ENCODE measurements at regions not wholly inside any gene's neighbourhood (a gene's known extent, or its start where the extent isn't known, plus 50 kb on each side); places are given as distances from the start of the nearest gene placed in this dataset.

GRCh38 chr3:31371484-31372177 lies 161.1 kb upstream of the STT3B start:
- no peaks in the 10 kb centered on the region for H3K9me2 ChIP-seq (ENCODE audit: insufficient read depth)

GRCh38 chr3:31373681-31374080 lies 159.0 kb upstream of the STT3B start:
- no peak for TF ChIP-seq CTCF (conservative IDR thresholded peaks at IDR 0.05)
- no peak for TF ChIP-seq EZH2 (IDR thresholded peaks at IDR 0.05; ENCODE audit: low read depth)
- no peak overlapping the region for H2AFZ ChIP-seq
- no peak for DNase-seq
- peaks cover 9% of the 10 kb centered on the region; the same call in 1 of the 2 replicates for H3F3A ChIP-seq (ENCODE audit: insufficient read depth, low read depth)
- no peak overlapping the region for H3K4me2 ChIP-seq
- no peak overlapping the region for H3K27ac ChIP-seq
- ChIA-PET POLR2A (ENCODE audit: unreplicated experiment) (no interaction called here), CTCF (no interaction called here)
- H3K4me1 ChIP-seq (replicated peaks; ENCODE audit: insufficient read depth), result peaks cover 34% of the 10 kb centered on the region
- no peaks in the 10 kb centered on the region for H3K9me3 ChIP-seq (ENCODE audit: insufficient read depth, low read depth)
- no peaks in the 10 kb centered on the region for H3K36me3 ChIP-seq (ENCODE audit: low read depth)
- H3K9me2 ChIP-seq (ENCODE audit: insufficient read depth), result no peaks in the 10 kb centered on the region
- H3K4me3 ChIP-seq, result no peak overlapping the region
- intact Hi-C loops (cut with micrococcal nuclease; ENCODE audit: unreplicated experiment), result no loop called here
- no peaks in the 10 kb centered on the region for H3K27me3 ChIP-seq (ENCODE audit: insufficient read depth, low read depth)
- no peaks in the 10 kb centered on the region for H3K79me2 ChIP-seq (ENCODE audit: low read depth)
- BruUV-seq (replicated peaks), result no TSS peak
- no peaks in the 10 kb centered on the region for H4K20me1 ChIP-seq (ENCODE audit: insufficient read depth)

More at GRCh38 chr3:31371484-31372177, 161.1 kb upstream of the STT3B start:
- Histone ChIP-seq H3K36me3 (ENCODE audit: low read depth) (no peaks in the 10 kb centered on the region), H3K4me3 (no peak overlapping the region), H3K27ac (peak overlapping the region; percentile 43; the same call in 1 of the 2 replicates), H2AFZ (no peak overlapping the region), H3K79me2 (ENCODE audit: low read depth) (no peaks in the 10 kb centered on the region), H3K4me2 (no peak overlapping the region), H3K4me1 (replicated peaks; ENCODE audit: insufficient read depth) (peaks cover 21% of the 10 kb centered on the region), H4K20me1 (ENCODE audit: insufficient read depth) (no peaks in the 10 kb centered on the region), H3F3A (ENCODE audit: insufficient read depth, low read depth) (peaks cover 5% of the 10 kb centered on the region; the same call in 1 of the 2 replicates), H3K9me3 (ENCODE audit: insufficient read depth, low read depth) (no peaks in the 10 kb centered on the region), H3K27me3 (ENCODE audit: insufficient read depth, low read depth) (no peaks in the 10 kb centered on the region)
- POLR2A ChIA-PET (ENCODE audit: unreplicated experiment), result no interaction called here
- no TSS peak for BruUV-seq (replicated peaks)
- intact Hi-C loops (cut with micrococcal nuclease; ENCODE audit: unreplicated experiment), result no loop called here
- CTCF ChIA-PET, result no interaction called here
- TF ChIP-seq CTCF (conservative IDR thresholded peaks at IDR 0.05), result no peak
- DNase-seq, result no peak

GRCh38 chr3:31377045-31377642 lies 155.6 kb upstream of the STT3B start:
- peaks cover 17% of the 10 kb centered on the region for H3K4me1 ChIP-seq (replicated peaks; ENCODE audit: insufficient read depth)
- no peaks in the 10 kb centered on the region for H3K36me3 ChIP-seq (ENCODE audit: low read depth)
- no peak overlapping the region for H2AFZ ChIP-seq
- H4K20me1 ChIP-seq (ENCODE audit: insufficient read depth), result no peaks in the 10 kb centered on the region
- no peak for TF ChIP-seq CTCF (conservative IDR thresholded peaks at IDR 0.05)
- TF ChIP-seq EZH2 (IDR thresholded peaks at IDR 0.05; ENCODE audit: low read depth), result no peak
- no peak overlapping the region for H3K4me3 ChIP-seq
- H3K9me2 ChIP-seq (ENCODE audit: insufficient read depth), result no peaks in the 10 kb centered on the region
- peak overlapping the region; percentile 71 for H3K27ac ChIP-seq
- peak overlapping the region; percentile 32; the same call in 1 of the 2 replicates for H3K4me2 ChIP-seq
- no peaks in the 10 kb centered on the region for H3K9me3 ChIP-seq (ENCODE audit: insufficient read depth, low read depth)
- H3K27me3 ChIP-seq (ENCODE audit: insufficient read depth, low read depth), result no peaks in the 10 kb centered on the region
- H3F3A ChIP-seq (ENCODE audit: insufficient read depth, low read depth), result peaks cover 5% of the 10 kb centered on the region; the same call in 1 of the 2 replicates
- ChIA-PET POLR2A (ENCODE audit: unreplicated experiment) (interaction anchor here (0.6 to 1.0 kb wide), 4 partner anchors 20 to 155 kb away, joined by 3 to 11 read pairs (median 5); partner anchors contain the start of gene STT3B), CTCF (no interaction called here)
- H3K79me2 ChIP-seq (ENCODE audit: low read depth), result no peaks in the 10 kb centered on the region
- BruUV-seq (replicated peaks), result no TSS peak
- DNase-seq, result peak; percentile 46 to 88
- intact Hi-C loops (cut with micrococcal nuclease; ENCODE audit: unreplicated experiment), result loop anchor here (5.0 kb wide), 2 partner anchors 90 to 155 kb away; partner anchors contain the start of gene STT3B
